HG02610 (cell line): ENCODE measurements at regions not wholly inside any gene's neighbourhood (a gene's known extent, or its start where the extent isn't known, plus 50 kb on each side); places are given as distances from the start of the nearest gene placed in this dataset.

Source experiments
- ATAC-seq: cut with Tn5 transposase; IDR thresholded peaks from one replicate; pipeline ENCODE4 v1.9.1; 2021; ENCODE audit warnings: mild to moderate bottlenecking, moderate library complexity; ENCODE audit not compliant: unreplicated experiment

GRCh38 chr2:16565481-16565880, 100.2 kb downstream of the CYRIA start:
- no peak for ATAC-seq

- no peak for ATAC-seq
These were observed 104.0 kb downstream of the CYRIA start for GRCh38 chr2:16561676-16562075.

- no peak for ATAC-seq
These were observed 104.4 kb downstream of the CYRIA start for GRCh38 chr2:16561251-16561650.

- ATAC-seq = no peak
These were observed 106.2 kb downstream of the CYRIA start for GRCh38 chr2:16559278-16560067.

GRCh38 chr2:16554060-16554583, 111.5 kb downstream of the CYRIA start:
- ATAC-seq = no peak

- ATAC-seq = no peak
These were observed 112.4 kb downstream of the CYRIA start for GRCh38 chr2:16553226-16553625.

GRCh38 chr2:16552202-16552601, 113.4 kb downstream of the CYRIA start:
- ATAC-seq = no peak

GRCh38 chr2:16548036-16548435, 117.6 kb downstream of the CYRIA start:
- ATAC-seq = no peak

- no peak for ATAC-seq
These were observed 119.4 kb downstream of the CYRIA start for GRCh38 chr2:16546128-16546754.

GRCh38 chr2:16538707-16539106, 126.9 kb downstream of the CYRIA start:
- no peak for ATAC-seq

- no peak for ATAC-seq
These were observed 128.3 kb downstream of the CYRIA start for GRCh38 chr2:16537347-16537746.

GRCh38 chr2:16526193-16526592, 139.4 kb downstream of the CYRIA start:
- ATAC-seq = no peak

GRCh38 chr2:16525265-16525887, 140.3 kb downstream of the CYRIA start:
- no peak for ATAC-seq

- no peak for ATAC-seq
These were observed 141.9 kb downstream of the CYRIA start for GRCh38 chr2:16523711-16524110.

GRCh38 chr2:16522031-16522831, 143.4 kb downstream of the CYRIA start:
- ATAC-seq = no peak

GRCh38 chr2:16520891-16521290, 144.7 kb downstream of the CYRIA start:
- no peak for ATAC-seq

- no peak for ATAC-seq
These were observed 149.9 kb downstream of the CYRIA start for GRCh38 chr2:16515696-16516095.

- ATAC-seq = no peak
These were observed 152.0 kb downstream of the CYRIA start for GRCh38 chr2:16513626-16514025.

- no peak for ATAC-seq
These were observed 154.6 kb downstream of the CYRIA start for GRCh38 chr2:16511041-16511440.

GRCh38 chr2:16509042-16509441, 156.6 kb downstream of the CYRIA start:
- ATAC-seq = no peak

GRCh38 chr2:16508490-16508851, 157.2 kb downstream of the CYRIA start:
- no peak for ATAC-seq
